ENCODE measurements at regions not wholly inside any gene's neighbourhood (a gene's known extent, or its start where the extent isn't known, plus 50 kb on each side); places are given as distances from the start of the nearest gene placed in this dataset.

DNA sequence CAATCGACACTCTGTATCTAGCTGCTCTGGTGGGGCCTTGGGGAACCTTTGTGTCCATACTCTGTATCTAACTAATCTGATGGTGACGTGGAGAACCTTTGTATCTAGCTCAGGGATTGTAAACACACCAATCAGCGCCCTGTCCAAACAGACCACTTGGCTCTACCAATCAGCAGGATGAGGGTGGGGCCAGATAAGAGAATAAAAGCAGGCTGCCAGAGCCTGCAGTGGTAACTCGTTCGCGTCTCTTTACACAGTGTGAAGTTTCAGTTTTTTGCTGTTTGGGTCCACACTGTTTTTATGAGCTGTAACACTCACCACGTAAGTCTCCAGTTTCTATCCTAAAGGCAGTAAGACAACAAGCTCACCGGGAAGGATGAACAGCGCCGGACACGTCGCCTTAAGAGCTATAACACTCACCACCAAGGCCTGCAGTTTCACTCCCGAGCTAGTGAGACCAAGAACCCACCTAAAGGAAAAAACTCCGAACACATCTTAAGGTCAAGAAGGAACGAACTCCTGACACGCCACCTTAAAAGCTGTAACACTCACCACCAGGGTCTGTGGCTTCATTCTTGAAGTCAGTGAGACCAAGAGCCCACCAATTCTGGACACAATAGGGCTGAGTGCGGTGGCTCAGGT lies 64.6 kb downstream of the KPNA2 start:
- TF ChIP-seq, protein P1, sequence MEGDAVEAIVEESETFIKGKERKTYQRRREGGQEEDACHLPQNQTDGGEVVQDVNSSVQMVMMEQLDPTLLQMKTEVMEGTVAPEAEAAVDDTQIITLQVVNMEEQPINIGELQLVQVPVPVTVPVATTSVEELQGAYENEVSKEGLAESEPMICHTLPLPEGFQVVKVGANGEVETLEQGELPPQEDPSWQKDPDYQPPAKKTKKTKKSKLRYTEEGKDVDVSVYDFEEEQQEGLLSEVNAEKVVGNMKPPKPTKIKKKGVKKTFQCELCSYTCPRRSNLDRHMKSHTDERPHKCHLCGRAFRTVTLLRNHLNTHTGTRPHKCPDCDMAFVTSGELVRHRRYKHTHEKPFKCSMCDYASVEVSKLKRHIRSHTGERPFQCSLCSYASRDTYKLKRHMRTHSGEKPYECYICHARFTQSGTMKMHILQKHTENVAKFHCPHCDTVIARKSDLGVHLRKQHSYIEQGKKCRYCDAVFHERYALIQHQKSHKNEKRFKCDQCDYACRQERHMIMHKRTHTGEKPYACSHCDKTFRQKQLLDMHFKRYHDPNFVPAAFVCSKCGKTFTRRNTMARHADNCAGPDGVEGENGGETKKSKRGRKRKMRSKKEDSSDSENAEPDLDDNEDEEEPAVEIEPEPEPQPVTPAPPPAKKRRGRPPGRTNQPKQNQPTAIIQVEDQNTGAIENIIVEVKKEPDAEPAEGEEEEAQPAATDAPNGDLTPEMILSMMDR (IDR thresholded peaks at IDR 0.05): no peak
- no peak for TF ChIP-seq POLR2A (IDR thresholded peaks at IDR 0.05)
